WERI-Rb-1 (cell line): ENCODE measurements at regions not wholly inside any gene's neighbourhood (a gene's known extent, or its start where the extent isn't known, plus 50 kb on each side); places are given as distances from the start of the nearest gene placed in this dataset.

Experiments
- DNase-seq: peaks from one replicate; pipeline ENCODE4 v3.0.0-alpha.2; 2020
- H3K27ac ChIP-seq: fragments of 250-450 bp; sonication (Bioruptor Pico); 2 replicates; pipeline ENCODE4 v1.5.1; 2020; ENCODE audit warnings: mild to moderate bottlenecking, moderate library complexity
- H3K27me3 ChIP-seq: fragments of 250-450 bp; sonication (Bioruptor Pico); 2 replicates; pipeline ENCODE4 v1.5.1; 2021; ENCODE audit warnings: mild to moderate bottlenecking, low read depth, moderate library complexity; ENCODE audit not compliant: insufficient read depth, severe bottlenecking
- H3K36me3 ChIP-seq: fragments of 250-450 bp; sonication (Bioruptor Pico); 2 replicates; pipeline ENCODE4 v1.5.1; 2020; ENCODE audit warnings: mild to moderate bottlenecking, moderate library complexity
- H3K4me3 ChIP-seq: 2 replicates; pipeline ENCODE4 v1.5.1; 2011; ENCODE audit warnings: low read depth, mild to moderate bottlenecking, control low read depth, low read length
- H3K9me3 ChIP-seq: fragments of 250-450 bp; sonication (Bioruptor Pico); 2 replicates; pipeline ENCODE4 v1.5.1; 2021; ENCODE audit warnings: mild to moderate bottlenecking, moderate library complexity; ENCODE audit not compliant: severe bottlenecking
- TF ChIP-seq, protein P1 (sequence below): IDR thresholded peaks from 2 replicates; pipeline ENCODE4 v1.5.1; 2011; ENCODE audit warnings: low read depth, mild to moderate bottlenecking, control low read depth, inconsistent platforms, low read length

GRCh38 chr4:4784379-4784778 is 75.1 kb upstream of the MSX1 start:
- Histone ChIP-seq H3K27ac (0 out of 2 replicates have a peak overlapping the region, but pooled peaks have one; percentile 6), H3K36me3 (no peaks in the 10 kb centered on the region), H3K27me3 (no peaks in the 10 kb centered on the region), H3K4me3 (no peak overlapping the region), H3K9me3 (peaks cover 12% of the 10 kb centered on the region)
- peak; percentile 42 for DNase-seq
- TF ChIP-seq, protein P1, sequence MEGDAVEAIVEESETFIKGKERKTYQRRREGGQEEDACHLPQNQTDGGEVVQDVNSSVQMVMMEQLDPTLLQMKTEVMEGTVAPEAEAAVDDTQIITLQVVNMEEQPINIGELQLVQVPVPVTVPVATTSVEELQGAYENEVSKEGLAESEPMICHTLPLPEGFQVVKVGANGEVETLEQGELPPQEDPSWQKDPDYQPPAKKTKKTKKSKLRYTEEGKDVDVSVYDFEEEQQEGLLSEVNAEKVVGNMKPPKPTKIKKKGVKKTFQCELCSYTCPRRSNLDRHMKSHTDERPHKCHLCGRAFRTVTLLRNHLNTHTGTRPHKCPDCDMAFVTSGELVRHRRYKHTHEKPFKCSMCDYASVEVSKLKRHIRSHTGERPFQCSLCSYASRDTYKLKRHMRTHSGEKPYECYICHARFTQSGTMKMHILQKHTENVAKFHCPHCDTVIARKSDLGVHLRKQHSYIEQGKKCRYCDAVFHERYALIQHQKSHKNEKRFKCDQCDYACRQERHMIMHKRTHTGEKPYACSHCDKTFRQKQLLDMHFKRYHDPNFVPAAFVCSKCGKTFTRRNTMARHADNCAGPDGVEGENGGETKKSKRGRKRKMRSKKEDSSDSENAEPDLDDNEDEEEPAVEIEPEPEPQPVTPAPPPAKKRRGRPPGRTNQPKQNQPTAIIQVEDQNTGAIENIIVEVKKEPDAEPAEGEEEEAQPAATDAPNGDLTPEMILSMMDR = no peak

- Histone ChIP-seq H3K27ac (0 out of 2 replicates have a peak overlapping the region, but pooled peaks have one; percentile 6), H3K27me3 (no peaks in the 10 kb centered on the region), H3K9me3 (peaks cover 9% of the 10 kb centered on the region), H3K36me3 (no peaks in the 10 kb centered on the region), H3K4me3 (no peak overlapping the region)
- DNase-seq = peak; percentile 35
- TF ChIP-seq, protein P1 = no peak
These were observed 75.6 kb upstream of the MSX1 start for GRCh38 chr4:4783847-4784246.

DNA sequence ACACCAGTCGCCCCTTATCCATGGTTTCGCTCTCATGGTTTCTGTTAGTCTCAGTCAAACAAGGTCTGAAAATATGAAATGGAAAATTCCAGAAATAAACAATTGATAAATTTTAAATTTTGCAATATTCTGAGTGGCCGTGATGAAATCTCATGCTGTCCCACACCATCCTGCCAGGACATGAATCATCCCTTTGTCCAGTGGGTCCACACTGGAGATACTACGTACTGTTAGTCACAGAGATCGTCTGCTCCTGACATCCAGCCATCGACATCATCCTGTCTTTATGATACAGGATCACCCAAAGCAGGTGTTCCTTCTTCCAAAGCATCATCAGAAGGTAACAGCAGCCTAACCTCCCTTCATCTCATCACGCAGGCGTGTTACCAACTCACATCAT is 76.5 kb upstream of the MSX1 start:
- TF ChIP-seq, protein P1 = no peak
- Histone ChIP-seq H3K27me3 (no peaks in the 10 kb centered on the region), H3K4me3 (no peak overlapping the region), H3K9me3 (peaks cover under 1% of the 10 kb centered on the region), H3K36me3 (no peaks in the 10 kb centered on the region), H3K27ac (no peak overlapping the region)
- no peak for DNase-seq

GRCh38 chr4:4781936-4782707 is 77.3 kb upstream of the MSX1 start:
- H3K27me3 ChIP-seq = no peaks in the 10 kb centered on the region

DNA sequence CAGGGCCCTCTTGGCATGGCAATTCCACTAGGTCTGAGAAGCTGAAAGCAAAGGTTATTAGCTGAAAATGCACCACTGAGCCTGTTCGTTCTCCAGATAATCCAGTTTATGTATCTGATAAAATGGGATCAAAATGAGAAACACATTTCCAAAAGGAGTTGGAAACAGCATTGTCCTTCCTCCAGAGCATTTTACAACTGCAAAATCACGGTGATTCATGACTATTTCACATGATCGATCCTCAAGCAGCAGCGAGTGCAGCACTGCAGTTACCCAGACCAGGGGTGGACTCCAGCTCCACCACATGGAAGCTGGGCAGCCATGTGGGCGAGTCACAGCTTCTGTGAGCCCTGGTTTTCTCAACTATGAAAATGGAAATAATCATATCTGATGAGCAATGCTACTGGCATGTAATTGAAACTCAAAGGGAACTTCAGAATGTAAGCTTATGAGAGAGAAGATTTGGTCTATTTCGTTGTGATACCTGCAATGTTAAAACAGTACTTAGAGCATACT is 78.7 kb upstream of the MSX1 start:
- no peaks in the 10 kb centered on the region for H3K36me3 ChIP-seq
- H3K4me3 ChIP-seq = no peak overlapping the region
- no peak overlapping the region for H3K27ac ChIP-seq
- TF ChIP-seq, protein P1 = no peak
- no peaks in the 10 kb centered on the region for H3K9me3 ChIP-seq
- no peak for DNase-seq
- H3K27me3 ChIP-seq = no peaks in the 10 kb centered on the region

More at GRCh38 chr4:4781936-4782707, 77.3 kb upstream of the MSX1 start:
- Histone ChIP-seq H3K27ac (no peak overlapping the region), H3K36me3 (no peaks in the 10 kb centered on the region), H3K4me3 (no peak overlapping the region), H3K9me3 (no peaks in the 10 kb centered on the region)
- TF ChIP-seq, protein P1 = no peak
- DNase-seq = no peak
